Psoas muscle (tissue), 7 donors: ENCODE measurements at regions not wholly inside any gene's neighbourhood (a gene's known extent, or its start where the extent isn't known, plus 50 kb on each side); places are given as distances from the start of the nearest gene placed in this dataset.

Experiments
- ATAC-seq, 4 donors: fragments of 200-7000 bp; cut with Tn5 transposase; one replicate each; pipeline ENCODE4 v1.9.1; 2020; ENCODE audit warnings: moderate library complexity in 3 of 4, mild to moderate bottlenecking in 2 of 4
- DNase-seq, 2 donors: peaks; one replicate each; pipeline ENCODE4 v3.0.0-alpha.2; 2020
- H3K27ac ChIP-seq: fragments of 200-600 bp; one replicate; pipeline ENCODE4 v1.8.0; 2022
- H3K27me3 ChIP-seq, 3 donors: fragments of 200-600 bp in 1 of 3; one replicate each; pipeline versions ENCODE4 v1.6.1 to v1.8.0; 2013 to 2022; ENCODE audit warnings: low read length in 2 of 3, mild to moderate bottlenecking in 2 of 3, moderate library complexity in 1 of 3; ENCODE audit not compliant: insufficient read depth in 3 of 3
- H3K36me3 ChIP-seq, 2 donors: fragments of 200-600 bp in 1 of 2; one replicate each; pipeline versions ENCODE4 v1.6.1 to v1.8.0; 2013 to 2022; ENCODE audit warnings: low read depth in 1 of 2, mild to moderate bottlenecking in 1 of 2, moderate library complexity in 1 of 2; ENCODE audit not compliant: insufficient read depth in 1 of 2
- H3K4me1 ChIP-seq: fragments of 200-600 bp; one replicate; pipeline ENCODE4 v1.8.0; 2022
- H3K4me3 ChIP-seq: fragments of 200-600 bp; one replicate; pipeline ENCODE4 v1.8.0; 2022; ENCODE audit warnings: mild to moderate bottlenecking
- H3K9me3 ChIP-seq: fragments of 200-600 bp; one replicate; pipeline ENCODE4 v1.8.0; 2022
- WGBS, 3 donors: extraction: QIAGEN DNeasy Blood & Tissue Kit; methylation state at CpG; one replicate each; pipeline versions ENCODE4 v1.1.6 to v1.1.7; 2013; 5-methylcytosine and 5-hydroxymethylcytosine counted together
- intact Hi-C, 2 donors: fragments of 100-400 bp; cut with DNase I; formaldehyde crosslinking; loops; one replicate each; pipeline versions ENCODE4 v1.11.0 to v1.14.2; 2022
- TF ChIP-seq, protein P1 (sequence below): fragments of 200-600 bp; IDR thresholded peaks from one replicate; pipeline ENCODE4 v1.8.0; 2022; ENCODE audit warnings: antibody characterized with exemption
- donor health status: healthy with polysubstance abuse.
- donor health status: DM: no; HTN: no; CAD: no; lungs with moderate emphysema.
- donor health status: Bipolar disorder and iron deficiency.
- donor health status: healthy.
- donor health status: DM: yes; HTN: yes; CAD: no.
- donor health status: DM: no; HTN: no; CAD: no.
- donor health status: DM: yes; HTN: yes; CAD: no.

GRCh38 chr16:64459821-64460220, 662.0 kb downstream of the CDH11 start:
- intact Hi-C loops: no loop called here
- WGBS, 3 donors: 0 to 4% (median 3%) methylated on average over 1 of the region's 1 CpG

GRCh38 chr16:64459402-64459801, 662.5 kb downstream of the CDH11 start:
- 95 to 97% (median 97%) methylated on average over 2 of the region's 2 CpGs for WGBS, 3 donors
- H3K27ac ChIP-seq: no peak overlapping the region
- DNase-seq: no peak
- no peaks in the 10 kb centered on the region for H3K4me1 ChIP-seq
- TF ChIP-seq, protein P1, sequence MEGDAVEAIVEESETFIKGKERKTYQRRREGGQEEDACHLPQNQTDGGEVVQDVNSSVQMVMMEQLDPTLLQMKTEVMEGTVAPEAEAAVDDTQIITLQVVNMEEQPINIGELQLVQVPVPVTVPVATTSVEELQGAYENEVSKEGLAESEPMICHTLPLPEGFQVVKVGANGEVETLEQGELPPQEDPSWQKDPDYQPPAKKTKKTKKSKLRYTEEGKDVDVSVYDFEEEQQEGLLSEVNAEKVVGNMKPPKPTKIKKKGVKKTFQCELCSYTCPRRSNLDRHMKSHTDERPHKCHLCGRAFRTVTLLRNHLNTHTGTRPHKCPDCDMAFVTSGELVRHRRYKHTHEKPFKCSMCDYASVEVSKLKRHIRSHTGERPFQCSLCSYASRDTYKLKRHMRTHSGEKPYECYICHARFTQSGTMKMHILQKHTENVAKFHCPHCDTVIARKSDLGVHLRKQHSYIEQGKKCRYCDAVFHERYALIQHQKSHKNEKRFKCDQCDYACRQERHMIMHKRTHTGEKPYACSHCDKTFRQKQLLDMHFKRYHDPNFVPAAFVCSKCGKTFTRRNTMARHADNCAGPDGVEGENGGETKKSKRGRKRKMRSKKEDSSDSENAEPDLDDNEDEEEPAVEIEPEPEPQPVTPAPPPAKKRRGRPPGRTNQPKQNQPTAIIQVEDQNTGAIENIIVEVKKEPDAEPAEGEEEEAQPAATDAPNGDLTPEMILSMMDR: no peak
- H3K9me3 ChIP-seq: no peaks in the 10 kb centered on the region
- ATAC-seq: no peak
- intact Hi-C loops: no loop called here
- no peaks in the 10 kb centered on the region for H3K27me3 ChIP-seq
- no peak overlapping the region for H3K4me3 ChIP-seq
- H3K36me3 ChIP-seq: no peaks in the 10 kb centered on the region

More at GRCh38 chr16:64459821-64460220, 662.0 kb downstream of the CDH11 start:
- no peaks in the 10 kb centered on the region for H3K27me3 ChIP-seq
- H3K4me1 ChIP-seq: no peaks in the 10 kb centered on the region
- H3K9me3 ChIP-seq: no peaks in the 10 kb centered on the region
- ATAC-seq: no peak
- H3K27ac ChIP-seq: no peak overlapping the region
- TF ChIP-seq, protein P1: no peak
- no peaks in the 10 kb centered on the region for H3K36me3 ChIP-seq
- no peak for DNase-seq
- no peak overlapping the region for H3K4me3 ChIP-seq

DNA sequence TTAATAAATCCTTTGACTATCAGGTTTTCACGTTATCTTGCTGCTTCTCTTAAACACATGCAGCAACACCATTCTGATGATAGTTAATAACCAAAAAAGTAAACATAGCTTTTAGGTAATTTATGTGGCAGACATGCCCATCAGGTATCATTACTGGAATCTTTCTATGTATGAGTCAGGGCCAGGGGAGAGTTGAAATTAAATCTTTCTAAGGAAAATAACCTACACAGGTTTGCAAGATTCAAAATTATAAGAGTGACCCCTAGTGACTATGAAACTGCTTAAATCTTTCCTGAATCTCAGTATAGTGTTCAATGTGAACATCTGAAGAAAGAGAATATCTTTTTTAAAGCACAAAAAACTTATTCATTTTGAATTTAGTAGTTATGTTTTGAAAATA, 666.6 kb downstream of the CDH11 start:
- intact Hi-C loops: no loop called here
- no peaks in the 10 kb centered on the region for H3K4me1 ChIP-seq
- ATAC-seq (no peak), DNase-seq (no peak)
- WGBS, 3 donors: 78 to 87% (median 80%) methylated on average over 1 of the region's 1 CpG
- TF ChIP-seq, protein P1: peak; percentile 8
- no peaks in the 10 kb centered on the region for H3K27me3 ChIP-seq
- H3K27ac ChIP-seq: no peak overlapping the region
- H3K4me3 ChIP-seq: no peak overlapping the region
- no peaks in the 10 kb centered on the region for H3K36me3 ChIP-seq
- H3K9me3 ChIP-seq: no peaks in the 10 kb centered on the region

- DNase-seq: no peak
- no peak overlapping the region for H3K4me3 ChIP-seq
- H3K4me1 ChIP-seq: no peaks in the 10 kb centered on the region
- TF ChIP-seq, protein P1: no peak
- intact Hi-C loops: no loop called here
- no peak for ATAC-seq
- no peaks in the 10 kb centered on the region for H3K27me3 ChIP-seq
- no peak overlapping the region for H3K27ac ChIP-seq
- WGBS, 3 donors: 55 to 66% (median 63%) methylated on average over 2 of the region's 2 CpGs
- no peaks in the 10 kb centered on the region for H3K9me3 ChIP-seq
- no peaks in the 10 kb centered on the region for H3K36me3 ChIP-seq
Measured at GRCh38 chr16:64453646-64454045, 668.2 kb downstream of the CDH11 start.

- no peak overlapping the region for H3K27ac ChIP-seq
- DNase-seq: no peak
- H3K9me3 ChIP-seq: no peaks in the 10 kb centered on the region
- TF ChIP-seq, protein P1: no peak
- H3K36me3 ChIP-seq: no peaks in the 10 kb centered on the region
- no peaks in the 10 kb centered on the region for H3K27me3 ChIP-seq
- H3K4me3 ChIP-seq: no peak overlapping the region
- no peak for ATAC-seq
- intact Hi-C loops: no loop called here
- H3K4me1 ChIP-seq: no peaks in the 10 kb centered on the region
Measured at GRCh38 chr16:64452446-64452845, 669.4 kb downstream of the CDH11 start.
